ENCODE measurements at regions not wholly inside any gene's neighbourhood (a gene's known extent, or its start where the extent isn't known, plus 50 kb on each side); places are given as distances from the start of the nearest gene placed in this dataset.

GRCh38 chr3:22209578-22209977 is 458.6 kb upstream of the ZNF385D start:
- H3K23me2 ChIP-seq (ENCODE audit: insufficient read length, low read depth, low read length, poor library complexity, severe bottlenecking): no peaks in the 10 kb centered on the region

More at GRCh38 chr3:22209578-22209977, 458.6 kb upstream of the ZNF385D start:
- Histone ChIP-seq H3K4me2 (ENCODE audit: insufficient read depth, insufficient read length, low read length) (no peak overlapping the region), H3K23ac (ENCODE audit: insufficient read length, low read depth, low read length) (no peak overlapping the region), H3K79me1 (ENCODE audit: insufficient read depth, low read depth, low read length, poor library complexity, severe bottlenecking) (no peaks in the 10 kb centered on the region), H3K4ac (ENCODE audit: low read depth, low read length) (no peak overlapping the region), H4K91ac (ENCODE audit: insufficient read length, low read depth, low read length) (no peak overlapping the region), H2AK5ac (ENCODE audit: insufficient read length, low read length) (no peak overlapping the region), H2BK12ac (ENCODE audit: insufficient read length, low read depth, low read length) (no peak overlapping the region), H3K4me1 (ENCODE audit: insufficient read depth, low read length) (no peaks in the 10 kb centered on the region), H4K20me1 (ENCODE audit: control insufficient read depth, insufficient read depth, insufficient read length) (no peaks in the 10 kb centered on the region), H3K14ac (ENCODE audit: insufficient read depth, low read length) (no peak overlapping the region), H2AFZ (ENCODE audit: low read length) (no peak overlapping the region), H2BK15ac (ENCODE audit: low read depth, low read length) (no peak overlapping the region), H3K9me3 (ENCODE audit: control insufficient read depth, low read depth, low read length) (no peaks in the 10 kb centered on the region), H3T11ph (ENCODE audit: low read length) (no peak overlapping the region), H4K8ac (replicated peaks; ENCODE audit: insufficient read length, low read depth, low read length) (no peak overlapping the region), H3K56ac (ENCODE audit: insufficient read length, low read depth, low read length) (no peak overlapping the region), H3K9ac (ENCODE audit: extremely low read depth, insufficient read length, low read length) (no peak overlapping the region), H3K79me2 (ENCODE audit: insufficient read depth, low read length) (no peaks in the 10 kb centered on the region), H2BK20ac (ENCODE audit: low read depth, low read length, poor library complexity, severe bottlenecking) (no peak overlapping the region), H3K27me3 (ENCODE audit: insufficient read depth, low read length) (no peaks in the 10 kb centered on the region), H4K5ac (ENCODE audit: insufficient read length, low read depth, low read length) (no peak overlapping the region), H2BK5ac (ENCODE audit: insufficient read length, low read length) (no peak overlapping the region), H2BK120ac (ENCODE audit: low read depth, low read length, poor library complexity, severe bottlenecking) (no peak overlapping the region), H3K27ac (ENCODE audit: insufficient read length, low read depth, low read length) (no peak overlapping the region), H3K18ac (ENCODE audit: insufficient read length, low read depth, low read length) (no peak overlapping the region)
- no peak overlapping the region for H3K4me3 Mint-ChIP-seq
- H3K36me3 Mint-ChIP-seq (ENCODE audit: insufficient read depth in 1 of 3, low read depth in 3 of 3): 0 out of 7 replicates have a peak, but pooled peaks cover 0 to under 1% (median 0%) of the 10 kb centered on the region in 3 experiments
- WGBS (ENCODE audit: extremely low coverage, insufficient read length, low lambda C conversion rate): no CpG with 5 or more reads among the region's 2 CpGs
- no peaks in the 10 kb centered on the region for H3K27me3 Mint-ChIP-seq (ENCODE audit: low read depth)
- H3K4me1 Mint-ChIP-seq: peaks cover 0 to under 1% of the 10 kb centered on the region in 2 experiments; a peak in 1 of 4 replicates
- DNase-seq: no peak
- no peaks in the 10 kb centered on the region for H3K9me3 Mint-ChIP-seq
- TF ChIP-seq CTCF (conservative IDR thresholded peaks at IDR 0.05): no peak
- H3K27ac Mint-ChIP-seq: no peak overlapping the region
